ENCODE measurements at regions not wholly inside any gene's neighbourhood (a gene's known extent, or its start where the extent isn't known, plus 50 kb on each side); places are given as distances from the start of the nearest gene placed in this dataset.
A peak's percentile ranks its signal among the peaks of the same experiment; 100 is the strongest.

DNA sequence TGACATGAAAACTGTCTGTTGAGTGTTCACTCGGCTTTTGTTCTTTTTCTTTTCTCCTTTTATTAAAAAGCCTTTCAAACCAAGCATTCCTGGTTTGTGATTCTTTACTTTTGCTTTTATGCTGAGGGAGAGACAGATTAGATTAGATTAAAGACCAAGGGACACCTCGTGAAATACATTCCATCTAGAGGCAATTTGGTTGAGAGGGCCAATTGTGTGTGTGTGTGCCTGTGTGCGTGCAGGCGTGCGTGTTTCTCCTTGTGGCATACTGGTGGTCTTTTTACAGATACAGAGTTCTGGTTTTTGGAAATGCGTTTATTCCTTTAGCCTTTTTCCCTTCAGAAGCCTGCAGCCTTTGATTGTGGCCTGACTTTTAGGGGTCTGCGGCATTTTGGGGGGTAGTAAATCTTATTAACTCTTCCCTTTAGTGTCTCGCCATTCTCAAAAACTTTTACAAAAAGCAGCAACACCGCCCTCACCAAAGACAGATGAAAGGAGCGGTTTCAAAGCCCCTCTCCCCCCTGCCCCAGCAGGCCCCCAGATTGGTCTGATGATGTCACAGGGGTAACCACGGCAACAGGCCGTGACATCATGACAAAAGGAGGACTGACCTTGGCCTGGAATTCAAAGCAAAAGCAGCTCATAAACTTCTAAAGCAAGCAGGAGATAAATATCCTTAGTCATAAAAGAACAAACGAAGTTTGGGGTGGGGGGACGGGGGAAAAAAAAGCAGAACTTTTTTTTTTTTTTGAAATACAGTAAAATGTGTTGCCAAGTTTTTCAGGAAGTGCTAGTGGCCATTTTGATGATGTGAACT is 84.1 kb upstream of the TBX3 start:
- no peak for DNase-seq (ENCODE audit: low spot score)

DNA sequence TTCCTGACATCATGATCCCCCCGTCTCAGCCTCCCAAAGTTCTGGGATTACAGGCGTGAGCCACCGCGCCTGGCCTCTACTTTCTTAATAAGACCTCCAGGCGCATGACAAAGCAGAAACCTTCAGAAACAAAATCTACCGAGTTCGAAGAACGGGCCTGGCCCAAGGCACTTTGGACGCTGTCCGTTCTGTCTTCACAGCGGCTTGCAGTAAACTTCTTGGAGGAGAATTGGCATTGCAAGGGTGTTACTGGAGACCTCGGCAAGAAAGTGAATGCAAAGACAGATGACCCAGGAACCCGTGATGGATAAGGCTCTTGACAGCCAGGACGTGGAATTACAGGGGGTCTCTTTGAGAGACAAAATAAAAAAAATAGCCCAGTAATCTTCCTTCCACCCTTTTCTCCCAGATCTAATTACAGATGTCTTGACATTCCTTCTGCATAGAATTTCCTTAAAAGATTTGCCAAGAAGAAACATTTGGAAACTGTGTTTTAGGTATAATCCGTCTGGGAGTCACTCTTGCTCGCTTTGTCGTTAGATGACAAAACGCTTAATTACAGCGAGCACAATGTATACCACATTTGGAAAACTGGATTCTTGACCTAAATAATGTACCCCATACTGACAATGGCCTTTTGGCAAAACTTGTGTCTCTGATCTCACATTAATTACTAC is 83.2 kb upstream of the TBX3 start:
- no peak for DNase-seq (ENCODE audit: low spot score)

DNA sequence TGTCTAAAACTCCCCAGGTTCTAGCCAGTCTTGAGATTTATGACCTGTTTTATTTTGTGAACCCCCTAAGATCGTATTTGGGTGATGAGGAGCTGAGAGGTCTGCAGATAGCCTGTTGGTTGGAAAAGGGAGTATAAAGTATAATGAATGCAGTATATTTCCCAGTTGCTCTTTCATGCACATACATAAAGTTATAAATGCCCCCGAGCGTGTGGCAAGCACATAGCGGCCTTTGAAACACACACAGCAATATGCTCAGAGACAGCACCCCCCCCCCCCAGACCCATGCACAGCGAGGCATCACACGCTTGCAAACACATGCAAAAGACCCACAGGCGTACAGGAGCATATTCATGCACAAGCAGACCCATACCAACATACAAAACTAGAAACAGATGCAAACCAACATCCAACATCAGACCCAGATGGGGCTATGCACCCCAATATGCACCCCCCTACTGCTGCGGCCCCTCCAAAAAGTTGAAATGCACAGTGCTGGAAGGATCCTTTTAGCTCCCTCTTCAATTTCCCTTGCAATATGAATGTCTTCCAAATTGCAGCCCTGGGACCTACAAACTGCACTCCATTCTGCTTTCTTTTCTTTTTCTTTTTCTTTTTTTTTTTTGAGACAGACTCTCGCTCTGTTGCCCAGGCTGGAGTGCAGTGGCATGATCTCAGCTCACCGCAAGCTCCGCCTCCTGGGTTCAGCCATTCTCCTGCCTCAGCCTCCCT is 82.2 kb upstream of the TBX3 start:
- no peak for DNase-seq (ENCODE audit: low spot score)

DNA sequence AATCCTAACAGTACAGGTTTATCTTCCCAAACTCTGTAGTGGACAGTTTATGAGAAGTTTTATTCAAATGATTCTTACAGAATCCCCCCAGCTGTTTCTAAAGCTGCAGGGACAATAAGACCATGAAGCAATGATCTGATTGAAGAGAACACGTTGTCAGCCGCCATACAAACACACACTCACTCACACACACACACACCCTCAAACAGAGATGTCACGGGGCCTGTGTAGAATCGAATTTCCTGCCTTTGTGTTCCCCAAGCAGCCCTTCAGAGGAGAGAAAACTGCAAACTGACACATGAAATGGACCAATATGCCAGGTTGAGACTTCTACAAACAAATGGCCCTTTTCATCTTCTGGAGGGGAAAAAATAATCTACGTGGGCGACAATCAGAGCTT is 80.5 kb upstream of the TBX3 start:
- peak; percentile 44 for DNase-seq (ENCODE audit: low spot score)

DNA sequence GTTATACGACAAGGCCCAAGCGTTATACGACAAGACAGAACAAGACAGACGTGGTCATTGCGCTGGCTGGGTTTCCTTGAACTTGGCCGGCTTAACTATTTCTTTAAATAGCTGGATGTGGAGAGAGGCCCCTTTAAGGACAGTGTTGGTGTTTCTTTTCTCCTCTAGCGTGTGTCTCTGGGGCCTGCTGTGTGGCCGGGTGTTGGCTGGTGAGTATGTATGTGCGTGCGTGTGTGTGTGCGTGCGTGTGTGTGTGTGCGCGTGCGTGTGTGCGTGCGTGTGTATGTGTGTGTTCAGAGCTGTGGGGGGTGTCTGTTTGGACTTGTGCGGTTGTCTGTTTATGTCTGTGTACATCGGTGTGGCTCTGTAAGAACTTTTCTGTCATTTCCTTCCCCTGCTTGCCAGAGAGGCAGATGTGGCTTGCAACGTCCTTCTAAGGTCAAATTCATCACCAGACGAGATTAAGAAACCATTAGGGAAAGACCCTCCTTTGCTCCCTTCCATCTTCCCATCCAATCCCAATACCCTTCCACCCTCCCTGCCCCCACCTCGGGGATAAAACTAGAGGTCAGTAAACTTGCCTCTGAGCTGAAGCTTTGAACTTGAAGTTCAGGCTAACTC is 78.6 kb upstream of the TBX3 start:
- DNase-seq (ENCODE audit: low spot score), result no peak

DNA sequence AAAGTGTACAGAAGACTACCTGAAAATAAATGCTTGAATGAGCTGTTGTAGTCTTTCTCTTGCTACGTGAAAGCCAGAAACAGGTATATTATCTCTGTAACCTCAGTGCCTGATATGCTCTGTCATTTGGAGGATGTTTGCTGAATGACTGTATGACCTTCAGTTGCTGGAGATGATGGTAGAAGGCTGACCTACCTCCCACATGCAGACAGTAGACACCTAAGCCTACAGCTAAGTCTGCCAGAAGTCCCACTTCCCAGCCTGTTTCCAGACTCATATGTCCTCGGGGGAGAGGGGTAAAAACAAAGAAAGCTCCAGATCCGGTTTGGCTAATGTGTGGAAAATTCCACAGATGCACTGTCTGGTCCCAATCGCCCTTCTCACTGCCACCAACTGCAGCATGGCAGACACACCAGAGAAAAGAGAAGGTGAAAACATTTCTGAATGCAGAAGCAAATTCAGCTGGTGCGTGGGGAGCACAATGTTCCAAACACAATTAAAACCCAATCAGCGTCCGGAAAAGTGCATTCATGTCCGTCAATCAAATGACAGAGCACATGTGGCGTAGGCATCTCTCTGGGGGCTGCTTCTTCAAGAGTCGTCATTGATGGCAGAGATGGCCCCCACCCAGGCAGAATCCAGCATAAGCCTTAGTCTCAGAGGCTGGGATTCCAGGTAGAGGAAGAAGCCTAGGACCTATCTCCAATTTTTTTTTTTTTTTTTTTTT is 76.3 kb upstream of the TBX3 start:
- no peak for DNase-seq (ENCODE audit: low spot score)

DNA sequence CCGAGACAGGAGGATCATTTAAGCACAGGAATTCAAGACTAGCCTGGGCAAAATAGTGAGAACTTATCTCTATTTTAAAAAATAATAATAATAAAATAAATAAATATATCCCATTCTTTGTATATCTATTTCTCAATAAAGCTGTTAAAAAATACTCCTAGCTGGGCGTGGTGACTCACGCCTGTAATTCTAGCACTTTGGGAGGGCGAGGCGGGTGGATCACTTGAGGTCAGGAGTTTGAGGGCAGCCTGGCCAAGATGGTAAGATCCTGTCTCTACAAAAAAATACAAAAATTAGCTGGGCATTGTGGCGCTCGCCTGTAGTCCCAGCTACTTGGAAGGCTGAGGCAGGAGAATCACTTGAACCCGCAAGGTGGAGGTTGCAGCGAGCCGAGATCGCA is 75.7 kb upstream of the TBX3 start:
- DNase-seq (ENCODE audit: low spot score), result no peak

DNA sequence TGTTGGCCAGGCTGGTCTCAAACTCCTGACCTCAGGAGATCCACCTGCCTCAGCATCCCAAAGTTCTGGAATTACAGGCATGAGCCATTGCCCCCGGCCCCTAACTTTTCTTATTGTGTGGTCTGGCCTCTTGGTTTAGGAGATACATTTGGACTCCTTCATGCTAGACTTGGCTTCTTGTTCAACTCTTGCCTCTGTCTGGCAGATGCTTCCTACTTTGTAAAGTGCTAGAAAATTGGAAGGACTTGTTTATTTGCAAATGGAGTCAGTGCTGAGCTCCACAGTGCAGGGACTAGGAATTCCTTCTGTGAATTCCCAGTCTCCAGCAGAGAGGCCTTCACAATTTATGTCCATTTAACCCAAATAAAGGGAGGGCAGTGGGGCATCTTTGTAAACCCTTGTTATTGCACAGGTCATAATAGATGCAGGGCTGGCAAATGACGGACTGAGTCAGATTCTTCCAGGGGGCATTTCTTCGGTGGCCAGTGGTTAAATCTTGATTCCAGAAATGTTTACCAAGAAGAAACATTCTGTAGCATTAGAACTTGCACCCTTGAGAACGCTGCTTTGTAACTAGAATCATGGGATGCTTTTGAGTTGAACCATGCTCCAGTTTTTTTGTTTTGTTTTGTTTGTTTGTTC is 73.8 kb upstream of the TBX3 start:
- DNase-seq (ENCODE audit: low spot score), result no peak

DNA sequence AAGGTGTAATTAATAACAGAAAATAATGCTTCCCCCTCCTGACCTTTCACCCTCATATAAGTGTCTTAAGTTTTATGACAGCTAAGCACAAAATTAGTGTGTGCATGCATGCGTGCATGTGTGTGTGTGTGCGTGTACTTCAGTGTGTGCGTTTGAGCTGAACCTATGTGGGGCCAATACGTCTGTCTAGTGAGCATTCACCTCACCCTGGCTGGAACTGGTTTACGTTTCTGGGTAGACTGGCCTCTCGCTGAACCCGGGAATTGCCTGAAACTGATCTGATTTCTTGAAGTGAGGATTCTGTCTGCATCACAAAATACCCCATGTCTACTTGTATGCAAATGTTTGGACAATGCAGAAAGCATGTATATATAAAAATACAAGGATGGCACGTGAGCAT is 68.2 kb upstream of the TBX3 start:
- no peak for DNase-seq (ENCODE audit: low spot score)

DNA sequence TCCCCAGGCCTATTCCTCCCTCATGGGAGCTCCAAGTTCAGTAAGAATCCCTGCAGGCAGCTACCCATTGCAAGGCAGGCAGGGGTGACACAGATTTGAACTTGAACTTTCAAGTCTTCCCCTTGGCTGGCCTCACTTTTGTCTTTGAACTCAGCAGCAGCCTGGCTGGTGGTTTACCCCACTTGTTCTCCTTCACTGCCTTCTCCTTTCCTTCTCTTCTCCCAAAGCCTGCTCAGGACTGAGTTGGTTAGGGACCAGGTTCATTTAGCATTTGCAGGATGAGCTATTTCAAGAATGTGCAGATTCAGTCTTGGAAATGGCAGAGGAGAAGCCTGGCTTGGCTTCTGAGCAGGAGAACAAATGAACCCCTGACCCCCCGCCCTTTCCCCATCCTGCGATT is 67.7 kb upstream of the TBX3 start:
- no peak for DNase-seq (ENCODE audit: low spot score)

DNA sequence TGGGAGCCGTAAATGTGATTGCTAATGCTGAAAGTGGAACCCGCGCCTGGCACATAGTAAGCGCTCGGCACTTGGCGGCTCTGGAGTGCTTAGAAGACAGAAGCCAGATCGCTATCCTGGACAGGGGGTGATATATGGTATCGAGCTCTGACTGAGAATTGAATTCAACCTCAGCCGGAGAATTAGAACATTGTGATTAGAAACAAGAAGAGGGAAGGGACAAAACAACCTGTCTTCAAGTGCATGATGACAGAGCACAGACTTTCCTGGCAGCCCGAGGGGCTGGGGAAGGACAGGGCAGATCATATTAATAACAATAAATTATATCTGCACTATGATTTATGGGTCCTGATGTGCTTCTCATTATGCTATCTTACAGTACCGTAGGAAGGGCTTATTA is 66.9 kb upstream of the TBX3 start:
- no peak for DNase-seq (ENCODE audit: low spot score)

DNA sequence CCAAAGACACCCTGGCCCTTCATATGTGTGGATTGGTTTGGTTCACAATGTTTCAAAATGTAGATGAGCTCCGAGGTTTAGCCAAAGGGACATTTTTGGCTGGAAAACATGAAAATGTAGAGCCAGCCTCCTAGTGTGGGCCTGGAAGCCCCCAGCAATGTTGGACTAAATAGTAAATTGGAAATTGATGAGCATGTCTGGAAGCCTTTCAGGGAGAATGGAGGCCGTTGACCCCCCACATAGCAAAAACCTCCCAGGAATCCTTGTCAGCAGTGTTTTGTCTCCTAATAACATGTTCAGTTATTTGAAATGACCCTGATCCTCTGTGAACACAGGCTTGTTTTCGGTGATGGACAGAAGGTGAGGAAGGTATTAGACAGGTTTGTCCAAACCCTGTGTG is 65.1 kb upstream of the TBX3 start:
- no peak for DNase-seq (ENCODE audit: low spot score)

DNA sequence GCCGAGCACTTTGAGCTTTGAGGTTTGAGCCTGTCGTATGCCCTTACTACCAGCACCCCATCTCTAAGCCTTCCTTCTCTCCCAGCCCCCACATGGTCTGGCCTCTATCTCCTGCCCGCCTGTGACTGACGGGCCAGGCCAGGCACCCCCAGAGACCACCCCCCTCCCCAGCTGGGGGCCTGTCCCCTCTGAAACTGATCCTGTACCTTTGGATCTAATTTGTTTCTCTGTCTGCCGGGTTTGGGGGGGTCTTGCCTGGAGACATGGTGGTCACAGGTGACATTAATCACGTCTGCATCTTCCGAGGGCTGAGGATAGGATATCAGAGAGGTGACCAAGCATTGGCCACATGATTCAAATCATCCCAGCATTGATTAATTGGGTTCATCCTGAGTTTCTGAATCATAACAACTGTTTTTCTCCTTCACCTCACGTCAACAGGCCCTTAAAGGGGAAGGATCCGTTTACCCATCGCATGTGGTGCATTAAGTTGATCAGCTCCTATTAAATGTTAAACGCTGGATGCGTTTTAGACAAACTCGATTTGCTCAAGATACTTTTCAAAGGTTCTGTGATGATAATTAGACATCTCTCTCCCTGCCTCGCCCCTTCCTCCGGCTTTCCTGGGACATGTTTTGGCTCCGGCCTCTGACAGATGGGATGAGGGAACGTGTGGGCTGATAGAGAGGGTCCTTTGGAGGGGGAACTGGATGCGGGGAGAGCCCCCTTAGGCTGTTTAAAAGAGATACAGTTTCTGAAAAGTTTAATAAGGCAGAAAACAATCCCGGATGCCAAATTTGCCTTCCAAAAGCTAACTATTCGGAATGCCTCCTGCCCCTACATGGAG is 63.3 kb upstream of the TBX3 start:
- DNase-seq (ENCODE audit: low spot score), result no peak

DNA sequence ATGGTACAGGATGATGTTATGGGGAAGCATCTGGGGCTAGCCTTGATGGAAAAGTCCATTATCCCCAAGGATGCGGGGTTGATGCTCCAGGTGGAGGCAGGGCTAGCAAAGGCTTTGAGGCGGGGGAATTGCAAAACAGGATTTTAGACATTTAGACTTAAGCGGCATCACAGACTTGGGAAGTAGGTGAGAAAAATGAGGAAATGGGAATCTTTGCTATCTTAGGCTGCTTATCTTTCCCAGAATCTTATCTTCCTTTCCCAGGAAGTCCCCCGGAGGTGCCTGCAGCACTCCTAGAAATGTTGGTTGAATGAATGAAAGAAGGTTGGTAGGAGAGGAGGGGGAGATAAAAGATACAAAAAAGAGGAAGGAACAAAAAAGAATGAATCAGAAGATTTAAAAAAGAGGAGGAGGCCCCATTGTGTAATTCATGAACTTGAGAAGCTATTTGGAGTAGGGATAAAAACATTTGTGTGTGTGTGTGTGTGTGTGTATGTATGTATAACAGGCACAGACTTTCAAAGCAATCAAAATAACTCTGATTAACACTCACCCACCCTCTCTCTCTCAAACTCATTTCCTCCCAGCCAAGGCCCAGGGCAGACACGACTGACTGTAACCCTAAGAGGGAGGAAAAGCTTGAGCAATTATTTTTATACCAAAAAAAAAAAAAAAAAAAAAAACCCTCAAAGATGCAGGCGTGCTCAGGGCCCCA is 62.5 kb upstream of the TBX3 start:
- no peak for DNase-seq (ENCODE audit: low spot score)

DNA sequence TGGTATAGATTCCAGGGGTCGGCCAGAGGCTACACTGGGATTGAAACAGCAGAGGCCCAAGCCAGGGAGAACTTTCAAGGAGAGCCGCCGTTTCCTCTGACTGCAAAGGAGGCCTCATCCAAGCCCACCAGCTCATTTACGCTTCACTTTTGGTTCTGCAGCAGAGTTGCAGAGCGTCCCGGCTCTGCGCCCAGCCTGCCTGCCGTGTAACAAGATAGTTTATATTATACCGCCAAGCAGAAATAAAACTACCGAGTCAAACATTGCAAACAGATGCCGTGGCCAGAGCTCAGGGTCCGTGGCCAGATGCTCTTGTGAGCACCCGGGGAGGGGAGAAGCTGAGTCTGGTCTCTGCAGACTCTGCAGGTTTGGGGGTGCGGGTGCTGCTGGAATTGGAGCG is 60.7 kb upstream of the TBX3 start:
- DNase-seq (ENCODE audit: low spot score), result no peak

DNA sequence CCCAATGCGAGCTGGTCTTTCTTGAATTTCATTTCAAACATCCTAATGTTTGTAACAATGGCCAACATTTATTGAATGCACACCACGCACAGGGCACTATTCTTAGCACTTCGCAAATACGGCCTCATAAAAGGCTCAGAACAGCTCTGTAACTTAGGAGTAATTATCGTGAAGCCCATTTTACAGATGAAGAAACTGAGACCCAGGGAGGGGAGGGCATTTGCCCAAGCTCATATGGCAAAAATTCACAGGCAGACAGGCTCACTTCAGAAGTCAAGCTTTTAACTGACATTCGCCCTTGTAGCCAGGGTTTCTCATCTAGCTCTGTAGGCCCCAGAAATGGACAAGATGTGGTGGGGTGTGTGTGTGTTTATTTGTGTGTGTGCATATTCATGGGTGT is 60.3 kb upstream of the TBX3 start:
- DNase-seq (ENCODE audit: low spot score), result no peak

DNA sequence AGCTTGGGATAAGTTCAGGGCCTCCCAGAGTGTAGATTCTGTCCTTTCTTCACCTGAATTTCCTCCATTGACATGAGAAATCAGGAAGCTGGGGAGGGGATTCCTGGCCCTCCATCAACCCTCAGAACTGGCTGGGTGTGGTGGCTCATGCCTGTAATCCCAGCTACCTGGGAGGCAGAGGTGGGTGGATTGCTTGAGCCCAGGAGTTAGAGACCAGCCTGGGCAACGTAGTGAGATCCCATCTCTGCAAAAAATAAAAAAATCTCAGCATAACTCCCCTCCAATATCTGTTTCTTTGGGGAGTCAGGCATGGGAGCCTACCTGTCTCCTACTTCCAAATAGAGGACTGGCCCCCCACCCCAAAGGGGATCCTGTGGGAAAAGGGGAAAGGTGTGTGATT is 59.8 kb upstream of the TBX3 start:
- no peak for DNase-seq (ENCODE audit: low spot score)

DNA sequence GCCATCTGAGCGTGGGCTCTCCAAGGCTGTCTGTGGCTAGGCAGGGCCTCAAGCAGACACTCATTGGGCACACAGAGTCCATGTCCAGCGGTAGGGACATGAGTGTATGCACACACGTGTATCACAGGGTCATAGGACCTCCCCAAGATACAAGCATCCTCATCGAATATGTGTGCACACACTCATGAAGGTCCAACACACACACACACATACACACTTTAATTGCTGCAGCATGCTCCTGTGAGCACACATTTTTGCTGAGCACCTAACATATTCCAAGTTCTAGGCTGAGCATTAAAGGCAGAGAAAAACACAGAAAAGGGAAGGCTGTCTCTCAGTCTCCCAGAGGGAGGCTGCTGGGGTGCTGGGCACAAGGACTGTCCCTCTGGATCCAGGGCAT is 59.3 kb upstream of the TBX3 start:
- no peak for DNase-seq (ENCODE audit: low spot score)

DNA sequence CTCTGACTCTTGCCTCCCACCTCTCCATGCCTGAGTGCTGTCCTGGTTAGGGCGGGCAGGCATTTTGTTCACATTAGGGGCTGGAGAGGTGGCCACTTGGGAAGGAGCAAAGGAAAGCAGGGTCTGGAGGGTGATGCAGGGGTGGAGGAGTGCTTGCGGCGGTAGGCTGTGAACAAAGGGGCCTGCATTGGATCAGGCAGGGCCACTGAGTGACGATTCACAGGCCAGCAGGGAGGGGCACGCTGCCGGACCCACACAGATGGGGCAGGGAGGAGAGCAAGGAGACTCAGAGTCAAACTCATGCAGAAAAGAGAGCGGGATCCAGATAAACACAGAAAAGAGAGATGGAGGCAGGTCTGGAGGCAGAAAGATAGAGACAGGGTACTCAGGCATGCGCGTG is 58.4 kb upstream of the TBX3 start:
- DNase-seq (ENCODE audit: low spot score), result no peak

DNA sequence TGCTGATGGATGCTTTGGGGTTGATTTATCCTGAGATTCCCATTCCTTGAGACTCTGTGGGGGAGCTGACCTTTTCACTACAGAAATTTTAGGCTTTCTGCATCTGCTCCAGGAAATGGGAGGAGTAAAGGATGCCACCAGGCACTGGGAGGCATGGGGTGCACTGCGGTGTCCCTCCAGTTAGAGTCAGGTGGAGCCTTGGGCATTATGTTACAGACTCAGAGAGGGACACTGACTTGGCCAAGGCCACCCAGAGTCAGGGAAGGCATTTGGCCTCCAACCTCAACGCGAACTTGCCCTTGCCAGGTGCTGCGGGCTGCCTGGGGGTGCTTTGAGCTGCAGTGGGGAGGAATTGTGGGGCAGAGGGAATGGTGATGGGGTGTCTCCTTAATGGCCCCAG is 58.0 kb upstream of the TBX3 start:
- no peak for DNase-seq (ENCODE audit: low spot score)
